ENCODE measurements at regions not wholly inside any gene's neighbourhood (a gene's known extent, or its start where the extent isn't known, plus 50 kb on each side); places are given as distances from the start of the nearest gene placed in this dataset.

DNA sequence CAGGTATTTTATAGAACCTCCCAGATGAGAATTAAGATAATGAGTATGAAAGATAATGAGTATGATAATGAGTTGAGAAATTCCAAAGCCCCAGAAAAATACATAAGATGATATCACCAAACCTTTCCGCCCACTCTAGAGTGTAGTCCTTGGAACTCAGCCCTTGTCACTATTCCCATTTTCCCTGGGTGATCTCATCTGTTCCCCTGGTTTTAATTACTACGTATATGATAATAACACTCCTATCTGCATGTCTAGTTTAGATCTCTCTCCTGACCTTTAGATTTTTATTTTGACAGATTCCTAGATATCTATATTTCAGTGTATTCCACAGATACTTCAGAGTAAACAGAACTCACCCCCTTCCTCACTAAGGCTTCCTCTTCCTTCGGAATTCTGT lies 51.0 kb upstream of the ASIP start:
- Histone ChIP-seq H3K4me3 (replicated peaks; ENCODE audit: insufficient read depth, low read length) (no peak overlapping the region), H3K27ac (replicated peaks) (no peak overlapping the region), H3K27me3 (ENCODE audit: insufficient read depth, poor library complexity, severe bottlenecking) (no peaks in the 10 kb centered on the region)
- DNase-seq (ENCODE audit: low read depth in 1 of 2, low spot score in 1 of 2): no peak
- TF ChIP-seq POLR2AphosphoS5 (IDR thresholded peaks at IDR 0.05; ENCODE audit: low read depth): no peak
- TF ChIP-seq GABPA (IDR thresholded peaks at IDR 0.05; ENCODE audit: low read depth): no peak
- no peak for TF ChIP-seq SPI1 (IDR thresholded peaks at IDR 0.05; ENCODE audit: borderline replicate concordance, low read depth)
- TF ChIP-seq, protein P1, sequence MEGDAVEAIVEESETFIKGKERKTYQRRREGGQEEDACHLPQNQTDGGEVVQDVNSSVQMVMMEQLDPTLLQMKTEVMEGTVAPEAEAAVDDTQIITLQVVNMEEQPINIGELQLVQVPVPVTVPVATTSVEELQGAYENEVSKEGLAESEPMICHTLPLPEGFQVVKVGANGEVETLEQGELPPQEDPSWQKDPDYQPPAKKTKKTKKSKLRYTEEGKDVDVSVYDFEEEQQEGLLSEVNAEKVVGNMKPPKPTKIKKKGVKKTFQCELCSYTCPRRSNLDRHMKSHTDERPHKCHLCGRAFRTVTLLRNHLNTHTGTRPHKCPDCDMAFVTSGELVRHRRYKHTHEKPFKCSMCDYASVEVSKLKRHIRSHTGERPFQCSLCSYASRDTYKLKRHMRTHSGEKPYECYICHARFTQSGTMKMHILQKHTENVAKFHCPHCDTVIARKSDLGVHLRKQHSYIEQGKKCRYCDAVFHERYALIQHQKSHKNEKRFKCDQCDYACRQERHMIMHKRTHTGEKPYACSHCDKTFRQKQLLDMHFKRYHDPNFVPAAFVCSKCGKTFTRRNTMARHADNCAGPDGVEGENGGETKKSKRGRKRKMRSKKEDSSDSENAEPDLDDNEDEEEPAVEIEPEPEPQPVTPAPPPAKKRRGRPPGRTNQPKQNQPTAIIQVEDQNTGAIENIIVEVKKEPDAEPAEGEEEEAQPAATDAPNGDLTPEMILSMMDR (IDR thresholded peaks at IDR 0.05; ENCODE audit: insufficient read depth, low read length): no peak
- TF ChIP-seq, protein P2, sequence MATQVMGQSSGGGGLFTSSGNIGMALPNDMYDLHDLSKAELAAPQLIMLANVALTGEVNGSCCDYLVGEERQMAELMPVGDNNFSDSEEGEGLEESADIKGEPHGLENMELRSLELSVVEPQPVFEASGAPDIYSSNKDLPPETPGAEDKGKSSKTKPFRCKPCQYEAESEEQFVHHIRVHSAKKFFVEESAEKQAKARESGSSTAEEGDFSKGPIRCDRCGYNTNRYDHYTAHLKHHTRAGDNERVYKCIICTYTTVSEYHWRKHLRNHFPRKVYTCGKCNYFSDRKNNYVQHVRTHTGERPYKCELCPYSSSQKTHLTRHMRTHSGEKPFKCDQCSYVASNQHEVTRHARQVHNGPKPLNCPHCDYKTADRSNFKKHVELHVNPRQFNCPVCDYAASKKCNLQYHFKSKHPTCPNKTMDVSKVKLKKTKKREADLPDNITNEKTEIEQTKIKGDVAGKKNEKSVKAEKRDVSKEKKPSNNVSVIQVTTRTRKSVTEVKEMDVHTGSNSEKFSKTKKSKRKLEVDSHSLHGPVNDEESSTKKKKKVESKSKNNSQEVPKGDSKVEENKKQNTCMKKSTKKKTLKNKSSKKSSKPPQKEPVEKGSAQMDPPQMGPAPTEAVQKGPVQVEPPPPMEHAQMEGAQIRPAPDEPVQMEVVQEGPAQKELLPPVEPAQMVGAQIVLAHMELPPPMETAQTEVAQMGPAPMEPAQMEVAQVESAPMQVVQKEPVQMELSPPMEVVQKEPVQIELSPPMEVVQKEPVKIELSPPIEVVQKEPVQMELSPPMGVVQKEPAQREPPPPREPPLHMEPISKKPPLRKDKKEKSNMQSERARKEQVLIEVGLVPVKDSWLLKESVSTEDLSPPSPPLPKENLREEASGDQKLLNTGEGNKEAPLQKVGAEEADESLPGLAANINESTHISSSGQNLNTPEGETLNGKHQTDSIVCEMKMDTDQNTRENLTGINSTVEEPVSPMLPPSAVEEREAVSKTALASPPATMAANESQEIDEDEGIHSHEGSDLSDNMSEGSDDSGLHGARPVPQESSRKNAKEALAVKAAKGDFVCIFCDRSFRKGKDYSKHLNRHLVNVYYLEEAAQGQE (IDR thresholded peaks at IDR 0.05; ENCODE audit: insufficient replicate concordance, low read depth): no peak

DNA sequence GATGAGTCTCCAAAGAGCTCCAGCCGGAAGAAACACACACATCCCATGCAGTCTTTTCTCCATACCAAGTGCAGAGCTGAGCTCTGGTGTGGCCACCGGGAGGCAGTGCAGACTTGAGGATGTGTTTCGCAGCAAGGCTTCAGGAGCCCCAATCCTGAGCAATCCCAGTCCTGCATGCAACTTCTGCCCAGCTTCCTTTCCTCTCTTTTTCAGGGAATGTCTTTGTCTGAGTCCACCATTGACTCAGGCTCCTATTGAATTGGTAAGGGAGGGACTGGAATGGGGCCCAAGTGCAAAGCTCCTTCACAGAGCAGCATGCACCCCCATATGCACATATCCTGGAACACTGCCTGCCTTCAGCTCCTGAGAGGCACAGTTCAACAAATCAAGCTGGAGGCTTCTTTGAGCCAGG lies 50.5 kb upstream of the ASIP start:
- Histone ChIP-seq H3K27ac (replicated peaks) (no peak overlapping the region), H3K27me3 (ENCODE audit: insufficient read depth, poor library complexity, severe bottlenecking) (no peaks in the 10 kb centered on the region), H3K4me3 (replicated peaks; ENCODE audit: insufficient read depth, low read length) (no peak overlapping the region)
- DNase-seq (ENCODE audit: low read depth in 1 of 2, low spot score in 1 of 2): peak in 1 of 2 experiments; percentile 70
- no peak for TF ChIP-seq POLR2AphosphoS5 (IDR thresholded peaks at IDR 0.05; ENCODE audit: low read depth)
- TF ChIP-seq, protein P1 (IDR thresholded peaks at IDR 0.05; ENCODE audit: insufficient read depth, low read length): peak; percentile 63
